OCI-LY7 (cell line): ENCODE measurements at regions not wholly inside any gene's neighbourhood (a gene's known extent, or its start where the extent isn't known, plus 50 kb on each side); places are given as distances from the start of the nearest gene placed in this dataset.

Source experiments
- BruUV-seq: library from RNA; stranded (reverse); fragments of 400-500 nt; replicated peaks from 2 replicates; lab custom pipeline; 2021; lab: Mats Ljungman, UMichigan
- CTCF ChIA-PET: fragments of 300-600 bp; sonication (Branson Sonifier 250); formaldehyde crosslinking; loops from one replicate; lab custom pipeline; 2022; ENCODE audit warnings: antibody characterized with exemption; ENCODE audit not compliant: unreplicated experiment; lab: Charles Lee
- POLR2A ChIA-PET: fragments of 300-600 bp; sonication (Branson Sonifier 250); formaldehyde crosslinking; loops from one replicate; lab custom pipeline; 2022; ENCODE audit warnings: antibody characterized with exemption; lab: Charles Lee
- DNase-seq: peaks from one replicate; pipeline ENCODE4 v3.0.0-alpha.2; 2015; ENCODE audit warnings: low spot score
- H2AFZ ChIP-seq: fragments of 200-600 bp; sonication (generic), shearing (Covaris generic); 2 replicates; pipeline ENCODE4 v1.6.1; 2014; ENCODE audit warnings: mild to moderate bottlenecking, antibody characterized with exemption, low read length, moderate library complexity
- H3K27ac ChIP-seq: fragments of 200-600 bp; sonication (generic); 2 replicates; pipeline ENCODE4 v1.5.1; 2014; ENCODE audit warnings: mixed run types, low read depth, mild to moderate bottlenecking, moderate library complexity, low read length, inconsistent platforms; ENCODE audit not compliant: poor library complexity, severe bottlenecking
- H3K36me3 ChIP-seq: fragments of 200-600 bp; sonication (generic); 2 replicates; pipeline ENCODE4 v1.6.1; 2014; ENCODE audit warnings: mild to moderate bottlenecking, antibody characterized with exemption, low read length, moderate library complexity, mixed read lengths; ENCODE audit not compliant: insufficient read depth
- H3K4me1 ChIP-seq: fragments of 200-600 bp; sonication (generic); 2 replicates; pipeline ENCODE4 v1.5.1; 2014; ENCODE audit warnings: mild to moderate bottlenecking, low read length; ENCODE audit not compliant: insufficient read depth, poor library complexity, severe bottlenecking
- H3K4me2 ChIP-seq: fragments of 200-600 bp; sonication (generic); 2 replicates; pipeline ENCODE4 v1.6.1; 2014; ENCODE audit warnings: mild to moderate bottlenecking, low read length
- H3K4me3 ChIP-seq: fragments of 200-600 bp; sonication (generic); 2 replicates; pipeline ENCODE4 v1.5.1; 2014; ENCODE audit warnings: mild to moderate bottlenecking, low read depth, low read length; ENCODE audit not compliant: poor library complexity, severe bottlenecking
- H3K79me2 ChIP-seq: fragments of 200-600 bp; sonication (generic); 2 replicates; pipeline ENCODE4 v1.6.1; 2016; ENCODE audit warnings: low read depth, mild to moderate bottlenecking, low read length, moderate library complexity, mixed read lengths; ENCODE audit not compliant: insufficient read depth
- H3K9me2 ChIP-seq: fragments of 200-600 bp; sonication (generic); 2 replicates; pipeline ENCODE4 v1.6.1; 2016; ENCODE audit warnings: mild to moderate bottlenecking, low read length, mixed read lengths; ENCODE audit not compliant: insufficient read depth
- H3K9me3 ChIP-seq: fragments of 200-600 bp; sonication (generic); 2 replicates; pipeline ENCODE4 v1.6.1; 2014; ENCODE audit warnings: mild to moderate bottlenecking, mixed run types, low read length, mixed read lengths
- H4K20me1 ChIP-seq: fragments of 200-600 bp; sonication (generic); 2 replicates; pipeline ENCODE4 v1.6.1; 2014; ENCODE audit warnings: mild to moderate bottlenecking, antibody characterized with exemption, low read length, moderate library complexity, mixed read lengths; ENCODE audit not compliant: insufficient read depth
- EZH2phosphoT487 ChIP-seq: fragments of 200-600 bp; sonication (generic); IDR thresholded peaks from 2 replicates; pipeline ENCODE4 v1.6.1; 2018; ENCODE audit warnings: low read depth, borderline replicate concordance, mild to moderate bottlenecking, mixed run types, antibody characterized with exemption, low read length, moderate library complexity, mixed read lengths
- intact Hi-C: fragments of 100-400 bp; cut with micrococcal nuclease; formaldehyde crosslinking; loops from one replicate; pipeline ENCODE4 v1.10.0; 2022; ENCODE audit not compliant: unreplicated experiment
- TF ChIP-seq, protein P1 (sequence below): fragments of 200-600 bp; sonication (generic); conservative IDR thresholded peaks from 2 replicates; pipeline ENCODE4 v1.5.1; 2014; ENCODE audit warnings: mild to moderate bottlenecking, antibody characterized with exemption, low read length, moderate library complexity, mixed read lengths

DNA sequence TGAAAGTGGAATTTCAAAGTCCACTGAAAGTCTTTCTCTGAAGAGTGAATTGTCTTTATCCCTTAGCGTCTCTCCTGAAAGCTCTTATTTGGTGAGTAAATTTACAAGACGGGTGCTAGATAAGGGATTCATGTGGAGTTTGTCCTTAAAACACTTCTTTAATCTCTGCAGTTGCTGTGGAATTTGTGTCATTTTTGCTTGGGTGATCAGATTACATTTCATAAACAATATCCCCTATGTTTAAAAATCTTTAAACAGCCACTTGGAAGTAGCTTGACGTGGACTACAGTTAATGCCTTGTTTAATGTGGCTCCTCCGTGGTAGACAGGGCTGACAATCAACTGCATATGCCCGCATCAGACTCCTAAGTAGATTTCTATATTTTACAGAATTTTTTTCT is 175.4 kb upstream of the ZNF217 start:
- no peak for DNase-seq
- no peak for TF ChIP-seq EZH2phosphoT487
- TF ChIP-seq, protein P1, sequence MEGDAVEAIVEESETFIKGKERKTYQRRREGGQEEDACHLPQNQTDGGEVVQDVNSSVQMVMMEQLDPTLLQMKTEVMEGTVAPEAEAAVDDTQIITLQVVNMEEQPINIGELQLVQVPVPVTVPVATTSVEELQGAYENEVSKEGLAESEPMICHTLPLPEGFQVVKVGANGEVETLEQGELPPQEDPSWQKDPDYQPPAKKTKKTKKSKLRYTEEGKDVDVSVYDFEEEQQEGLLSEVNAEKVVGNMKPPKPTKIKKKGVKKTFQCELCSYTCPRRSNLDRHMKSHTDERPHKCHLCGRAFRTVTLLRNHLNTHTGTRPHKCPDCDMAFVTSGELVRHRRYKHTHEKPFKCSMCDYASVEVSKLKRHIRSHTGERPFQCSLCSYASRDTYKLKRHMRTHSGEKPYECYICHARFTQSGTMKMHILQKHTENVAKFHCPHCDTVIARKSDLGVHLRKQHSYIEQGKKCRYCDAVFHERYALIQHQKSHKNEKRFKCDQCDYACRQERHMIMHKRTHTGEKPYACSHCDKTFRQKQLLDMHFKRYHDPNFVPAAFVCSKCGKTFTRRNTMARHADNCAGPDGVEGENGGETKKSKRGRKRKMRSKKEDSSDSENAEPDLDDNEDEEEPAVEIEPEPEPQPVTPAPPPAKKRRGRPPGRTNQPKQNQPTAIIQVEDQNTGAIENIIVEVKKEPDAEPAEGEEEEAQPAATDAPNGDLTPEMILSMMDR, result no peak
- Histone ChIP-seq H3K9me2 (no peaks in the 10 kb centered on the region), H2AFZ (no peak overlapping the region), H3K4me1 (no peaks in the 10 kb centered on the region), H3K4me3 (no peak overlapping the region), H3K36me3 (no peaks in the 10 kb centered on the region), H3K79me2 (no peaks in the 10 kb centered on the region), H3K27ac (no peak overlapping the region), H4K20me1 (no peaks in the 10 kb centered on the region), H3K9me3 (no peaks in the 10 kb centered on the region), H3K4me2 (no peak overlapping the region)
- ChIA-PET CTCF (no interaction called here), POLR2A (interaction anchor here (0.5 kb wide), 2 partner anchors 39 to 49 kb away, joined by 4 to 8 read pairs; no protein-coding TSS in a partner anchor)
- intact Hi-C loops, result no loop called here
- no TSS peak for BruUV-seq

DNA sequence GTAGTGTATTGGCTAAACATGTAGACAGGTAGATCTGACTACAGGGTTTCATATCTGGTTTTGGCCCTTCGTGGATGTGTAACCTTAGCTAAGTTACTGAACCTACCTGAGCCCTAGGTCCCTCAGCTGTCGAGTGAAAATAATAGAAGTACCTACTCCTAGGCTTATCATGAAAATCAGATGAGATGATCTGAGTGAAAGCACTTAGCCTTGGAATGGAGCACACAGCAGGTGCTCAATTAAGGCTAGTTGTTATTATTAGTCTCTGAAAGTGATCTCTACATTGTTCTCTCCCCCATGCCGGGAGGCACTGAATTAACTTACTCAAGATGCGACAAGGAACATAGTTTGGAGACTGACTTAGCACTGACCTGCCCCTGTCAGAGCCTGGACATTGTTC is 174.7 kb upstream of the ZNF217 start:
- no peak overlapping the region for H2AFZ ChIP-seq
- H3K36me3 ChIP-seq, result no peaks in the 10 kb centered on the region
- no TSS peak for BruUV-seq
- no peak for TF ChIP-seq EZH2phosphoT487
- TF ChIP-seq, protein P1, result no peak
- H3K9me2 ChIP-seq, result no peaks in the 10 kb centered on the region
- no peak overlapping the region for H3K27ac ChIP-seq
- intact Hi-C loops, result no loop called here
- H4K20me1 ChIP-seq, result no peaks in the 10 kb centered on the region
- H3K4me1 ChIP-seq, result no peaks in the 10 kb centered on the region
- DNase-seq, result no peak
- H3K9me3 ChIP-seq, result no peaks in the 10 kb centered on the region
- CTCF ChIA-PET, result no interaction called here
- POLR2A ChIA-PET, result interaction anchor here (0.5 kb wide), 1 partner anchor 48 kb away, joined by 8 read pairs; no protein-coding TSS in a partner anchor
- H3K79me2 ChIP-seq, result no peaks in the 10 kb centered on the region
- H3K4me3 ChIP-seq, result no peak overlapping the region
- H3K4me2 ChIP-seq, result no peak overlapping the region

DNA sequence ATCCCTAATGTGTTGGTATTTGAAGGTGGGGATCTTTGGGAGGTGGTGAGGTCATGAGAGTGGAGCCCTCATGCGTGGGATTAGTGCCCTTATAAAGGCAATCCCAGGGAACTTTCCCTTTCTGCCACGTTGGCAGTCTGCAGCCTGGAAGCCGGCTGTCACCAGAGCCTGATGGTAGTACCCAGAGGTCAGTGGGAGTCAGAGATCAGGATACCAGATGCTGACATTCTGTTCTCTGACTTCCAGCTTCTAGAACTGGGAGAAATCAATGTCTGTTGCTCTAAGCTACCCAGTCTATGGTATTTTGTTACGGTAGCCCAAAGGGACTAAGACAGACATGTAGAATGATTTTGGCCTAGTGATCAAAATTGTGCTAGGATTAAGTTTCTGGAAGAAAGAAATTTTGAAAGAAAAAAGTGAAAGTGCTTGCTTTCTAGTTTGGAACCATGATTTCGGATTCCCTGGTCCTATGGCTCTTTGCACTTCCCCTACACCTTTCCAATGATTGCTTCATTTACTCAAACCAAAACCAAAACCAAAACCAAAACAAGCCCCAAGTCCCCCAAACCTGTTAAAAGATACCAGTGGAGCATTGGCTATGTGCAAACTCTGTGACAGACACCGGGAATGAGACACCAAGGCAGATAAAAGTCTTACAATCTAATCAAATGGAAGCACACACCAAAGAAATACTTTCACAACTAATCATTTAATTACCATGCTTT is 173.7 kb upstream of the ZNF217 start:
- no peaks in the 10 kb centered on the region for H3K36me3 ChIP-seq
- no peaks in the 10 kb centered on the region for H4K20me1 ChIP-seq
- ChIA-PET POLR2A (interaction anchor here (1.0 kb wide), 1 partner anchor 8 kb away, joined by 3 read pairs; no protein-coding TSS in a partner anchor), CTCF (no interaction called here)
- H3K9me3 ChIP-seq, result no peaks in the 10 kb centered on the region
- no peaks in the 10 kb centered on the region for H3K9me2 ChIP-seq
- DNase-seq, result no peak
- no TSS peak for BruUV-seq
- intact Hi-C loops, result no loop called here
- no peaks in the 10 kb centered on the region for H3K4me1 ChIP-seq
- no peak overlapping the region for H3K4me3 ChIP-seq
- H2AFZ ChIP-seq, result no peak overlapping the region
- TF ChIP-seq EZH2phosphoT487, result no peak
- TF ChIP-seq, protein P1, result no peak
- H3K27ac ChIP-seq, result no peak overlapping the region
- no peaks in the 10 kb centered on the region for H3K79me2 ChIP-seq
- H3K4me2 ChIP-seq, result no peak overlapping the region
